ENCODE measurements at regions not wholly inside any gene's neighbourhood (a gene's known extent, or its start where the extent isn't known, plus 50 kb on each side); places are given as distances from the start of the nearest gene placed in this dataset.

- H3K9me3 ChIP-seq = no peaks in the 10 kb centered on the region
- no peaks in the 10 kb centered on the region for H3K4me1 ChIP-seq
- ATAC-seq = no peak
- no peak for DNase-seq
- no peaks in the 10 kb centered on the region for H3K36me3 ChIP-seq
- TF ChIP-seq CTCF (IDR thresholded peaks at IDR 0.05) = no peak
- H3K4me3 ChIP-seq = no peak overlapping the region
- H3K27ac ChIP-seq = no peak overlapping the region
- intact Hi-C loops (cut with DNase I) = no loop called here
- H3K27me3 ChIP-seq = peaks cover 7% of the 10 kb centered on the region
Measured at GRCh38 chr11:134574425-134574824, 162.4 kb upstream of the B3GAT1 start.

DNA sequence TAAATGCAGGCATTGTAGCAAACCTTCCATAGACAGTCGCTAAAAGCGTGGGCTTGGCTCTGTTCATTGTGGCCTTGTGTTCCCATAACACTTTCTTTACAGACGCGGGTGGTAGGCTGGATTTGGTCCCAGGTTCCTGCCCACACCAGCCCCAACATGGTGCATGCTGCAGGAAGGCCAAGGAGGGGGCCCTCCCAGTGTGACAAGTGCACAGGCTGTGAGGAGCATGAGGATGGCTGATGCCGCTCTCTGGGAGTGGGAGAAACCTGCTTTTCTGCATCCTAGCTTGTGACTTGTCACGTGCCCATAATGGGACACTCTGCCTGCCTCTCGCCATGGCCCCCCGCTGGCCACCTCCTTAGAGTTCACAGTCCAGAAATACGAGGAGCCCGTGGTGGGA is 161.8 kb upstream of the B3GAT1 start:
- intact Hi-C loops (cut with DNase I) = no loop called here
- no peaks in the 10 kb centered on the region for H3K9me3 ChIP-seq
- ATAC-seq (no peak), DNase-seq (no peak)
- no peaks in the 10 kb centered on the region for H3K36me3 ChIP-seq
- no peaks in the 10 kb centered on the region for H3K4me1 ChIP-seq
- peaks cover 1% of the 10 kb centered on the region for H3K27me3 ChIP-seq
- H3K4me3 ChIP-seq = no peak overlapping the region
- H3K27ac ChIP-seq = no peak overlapping the region
- no peak for TF ChIP-seq CTCF (IDR thresholded peaks at IDR 0.05)

GRCh38 chr11:134572741-134573675 is 161.0 kb upstream of the B3GAT1 start:
- ATAC-seq (peak; percentile 27), DNase-seq (no peak)
- Histone ChIP-seq H3K4me1 (no peaks in the 10 kb centered on the region), H3K27ac (no peak overlapping the region), H3K36me3 (no peaks in the 10 kb centered on the region), H3K27me3 (no peaks in the 10 kb centered on the region), H3K9me3 (no peaks in the 10 kb centered on the region), H3K4me3 (no peak overlapping the region)
- no peak for TF ChIP-seq CTCF (IDR thresholded peaks at IDR 0.05)
- intact Hi-C loops (cut with DNase I) = no loop called here

GRCh38 chr11:134571301-134571700 is 159.3 kb upstream of the B3GAT1 start:
- ATAC-seq = no peak
- Histone ChIP-seq H3K9me3 (no peaks in the 10 kb centered on the region), H3K36me3 (no peaks in the 10 kb centered on the region), H3K4me1 (no peaks in the 10 kb centered on the region), H3K27ac (no peak overlapping the region), H3K27me3 (no peaks in the 10 kb centered on the region), H3K4me3 (no peak overlapping the region)
- intact Hi-C loops (cut with DNase I) = no loop called here
- TF ChIP-seq CTCF (IDR thresholded peaks at IDR 0.05) = no peak
- DNase-seq = no peak

- intact Hi-C loops (cut with DNase I) = no loop called here
- H3K4me3 ChIP-seq = no peak overlapping the region
- H3K27me3 ChIP-seq = no peaks in the 10 kb centered on the region
- no peak overlapping the region for H3K27ac ChIP-seq
- no peaks in the 10 kb centered on the region for H3K9me3 ChIP-seq
- no peaks in the 10 kb centered on the region for H3K36me3 ChIP-seq
- no peak for ATAC-seq
- no peaks in the 10 kb centered on the region for H3K4me1 ChIP-seq
- DNase-seq = no peak
- TF ChIP-seq CTCF (IDR thresholded peaks at IDR 0.05) = no peak
Measured at GRCh38 chr11:134569195-134569594, 157.2 kb upstream of the B3GAT1 start.

Data from upper lobe of right lung (tissue), 1 donor.